H1 (cell line): ENCODE measurements at regions not wholly inside any gene's neighbourhood (a gene's known extent, or its start where the extent isn't known, plus 50 kb on each side); places are given as distances from the start of the nearest gene placed in this dataset.

Source experiments
- EP300 ChIP-seq, 2 experiments: IDR thresholded peaks; 1 replicate in 1 of 2; 2 replicates in 1 of 2; pipeline ENCODE4 v1.6.1; 2011 to 2012; ENCODE audit warnings: low read depth in 2 of 2, low read length in 2 of 2, mild to moderate bottlenecking in 2 of 2, borderline replicate concordance in 1 of 2, inconsistent platforms in 1 of 2, moderate library complexity in 1 of 2
- EZH2 ChIP-seq: fragments of 200-600 bp; sonication (generic); IDR thresholded peaks from 2 replicates; pipeline ENCODE4 v1.7.1; 2012; ENCODE audit warnings: low read depth, mild to moderate bottlenecking, moderate library complexity, low read length, inconsistent platforms; ENCODE audit not compliant: severe bottlenecking
- POLR2AphosphoS5 ChIP-seq: IDR thresholded peaks from 2 replicates; pipeline ENCODE4 v1.6.1; 2011; ENCODE audit warnings: low read depth, low read length
- POU5F1 ChIP-seq: IDR thresholded peaks from 2 replicates; pipeline ENCODE4 v1.6.1; 2011; ENCODE audit warnings: low read depth, mild to moderate bottlenecking, low read length, moderate library complexity
- TAF1 ChIP-seq: IDR thresholded peaks from 2 replicates; pipeline ENCODE4 v1.6.1; 2011; ENCODE audit warnings: mild to moderate bottlenecking, low read depth, low read length
- TF ChIP-seq, protein P1 (sequence below): IDR thresholded peaks from 2 replicates; pipeline ENCODE4 v1.6.1; 2012; ENCODE audit warnings: inconsistent platforms
- TF ChIP-seq, protein P2 (sequence below), 3 experiments: IDR thresholded peaks; 1 replicate in 2 of 3; 2 replicates in 1 of 3; pipeline versions ENCODE4 v1.5.1 to v1.6.1; 2011; ENCODE audit warnings: low read length in 3 of 3, mild to moderate bottlenecking in 3 of 3, inconsistent platforms in 2 of 3, low read depth in 1 of 3, moderate library complexity in 1 of 3; ENCODE audit not compliant: insufficient read depth in 1 of 3; ENCODE audit errors: control extremely low read depth in 1 of 3

DNA sequence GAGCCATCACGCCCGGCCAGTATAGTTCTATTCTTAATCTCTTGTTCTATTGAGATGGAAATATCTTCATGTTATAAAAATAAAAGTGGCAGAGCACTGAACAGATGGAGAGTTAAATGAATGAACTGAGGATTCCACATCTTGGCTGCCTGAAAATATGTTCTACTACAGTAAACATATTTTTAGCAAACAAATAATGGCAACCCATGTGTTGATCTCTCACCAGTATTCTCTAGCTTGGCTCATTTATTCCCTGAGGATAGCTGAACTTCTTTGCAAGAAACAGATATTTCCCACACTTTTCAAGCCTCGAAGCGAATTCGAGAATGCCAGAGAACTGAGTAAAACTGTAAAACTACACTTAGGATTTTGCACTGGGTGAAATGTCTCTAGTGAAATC lies 58.9 kb downstream of the DIRAS3 start:
- no peak for TF ChIP-seq POLR2AphosphoS5
- TF ChIP-seq, protein P1, sequence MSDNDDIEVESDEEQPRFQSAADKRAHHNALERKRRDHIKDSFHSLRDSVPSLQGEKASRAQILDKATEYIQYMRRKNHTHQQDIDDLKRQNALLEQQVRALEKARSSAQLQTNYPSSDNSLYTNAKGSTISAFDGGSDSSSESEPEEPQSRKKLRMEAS: no peak
- no peak for TF ChIP-seq POU5F1
- no peak for TF ChIP-seq EZH2
- TF ChIP-seq, protein P2, sequence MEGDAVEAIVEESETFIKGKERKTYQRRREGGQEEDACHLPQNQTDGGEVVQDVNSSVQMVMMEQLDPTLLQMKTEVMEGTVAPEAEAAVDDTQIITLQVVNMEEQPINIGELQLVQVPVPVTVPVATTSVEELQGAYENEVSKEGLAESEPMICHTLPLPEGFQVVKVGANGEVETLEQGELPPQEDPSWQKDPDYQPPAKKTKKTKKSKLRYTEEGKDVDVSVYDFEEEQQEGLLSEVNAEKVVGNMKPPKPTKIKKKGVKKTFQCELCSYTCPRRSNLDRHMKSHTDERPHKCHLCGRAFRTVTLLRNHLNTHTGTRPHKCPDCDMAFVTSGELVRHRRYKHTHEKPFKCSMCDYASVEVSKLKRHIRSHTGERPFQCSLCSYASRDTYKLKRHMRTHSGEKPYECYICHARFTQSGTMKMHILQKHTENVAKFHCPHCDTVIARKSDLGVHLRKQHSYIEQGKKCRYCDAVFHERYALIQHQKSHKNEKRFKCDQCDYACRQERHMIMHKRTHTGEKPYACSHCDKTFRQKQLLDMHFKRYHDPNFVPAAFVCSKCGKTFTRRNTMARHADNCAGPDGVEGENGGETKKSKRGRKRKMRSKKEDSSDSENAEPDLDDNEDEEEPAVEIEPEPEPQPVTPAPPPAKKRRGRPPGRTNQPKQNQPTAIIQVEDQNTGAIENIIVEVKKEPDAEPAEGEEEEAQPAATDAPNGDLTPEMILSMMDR (IDR thresholded peaks at IDR 0.05; ENCODE audit: control extremely low read depth in 1 of 3, insufficient read depth in 1 of 3, low read depth in 1 of 3, low read length in 3 of 3): no peak
- no peak for TF ChIP-seq TAF1
- no peak for TF ChIP-seq EP300 (IDR thresholded peaks at IDR 0.05; ENCODE audit: borderline replicate concordance in 1 of 2, low read depth in 2 of 2, low read length in 2 of 2)
